ENCODE measurements at regions not wholly inside any gene's neighbourhood (a gene's known extent, or its start where the extent isn't known, plus 50 kb on each side); places are given as distances from the start of the nearest gene placed in this dataset.

- TF ChIP-seq, protein P1, sequence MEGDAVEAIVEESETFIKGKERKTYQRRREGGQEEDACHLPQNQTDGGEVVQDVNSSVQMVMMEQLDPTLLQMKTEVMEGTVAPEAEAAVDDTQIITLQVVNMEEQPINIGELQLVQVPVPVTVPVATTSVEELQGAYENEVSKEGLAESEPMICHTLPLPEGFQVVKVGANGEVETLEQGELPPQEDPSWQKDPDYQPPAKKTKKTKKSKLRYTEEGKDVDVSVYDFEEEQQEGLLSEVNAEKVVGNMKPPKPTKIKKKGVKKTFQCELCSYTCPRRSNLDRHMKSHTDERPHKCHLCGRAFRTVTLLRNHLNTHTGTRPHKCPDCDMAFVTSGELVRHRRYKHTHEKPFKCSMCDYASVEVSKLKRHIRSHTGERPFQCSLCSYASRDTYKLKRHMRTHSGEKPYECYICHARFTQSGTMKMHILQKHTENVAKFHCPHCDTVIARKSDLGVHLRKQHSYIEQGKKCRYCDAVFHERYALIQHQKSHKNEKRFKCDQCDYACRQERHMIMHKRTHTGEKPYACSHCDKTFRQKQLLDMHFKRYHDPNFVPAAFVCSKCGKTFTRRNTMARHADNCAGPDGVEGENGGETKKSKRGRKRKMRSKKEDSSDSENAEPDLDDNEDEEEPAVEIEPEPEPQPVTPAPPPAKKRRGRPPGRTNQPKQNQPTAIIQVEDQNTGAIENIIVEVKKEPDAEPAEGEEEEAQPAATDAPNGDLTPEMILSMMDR (conservative IDR thresholded peaks at IDR 0.05; ENCODE audit: low read depth in 2 of 2) = no peak
- no peak for TF ChIP-seq EZH2 (IDR thresholded peaks at IDR 0.05; ENCODE audit: low read depth, unreplicated experiment)
- no peak for TF ChIP-seq POLR2AphosphoS5 (IDR thresholded peaks at IDR 0.05; ENCODE audit: low read depth)
- no peak for TF ChIP-seq STAT1 (IDR thresholded peaks at IDR 0.05; ENCODE audit: unreplicated experiment)
- TF ChIP-seq, protein P2, sequence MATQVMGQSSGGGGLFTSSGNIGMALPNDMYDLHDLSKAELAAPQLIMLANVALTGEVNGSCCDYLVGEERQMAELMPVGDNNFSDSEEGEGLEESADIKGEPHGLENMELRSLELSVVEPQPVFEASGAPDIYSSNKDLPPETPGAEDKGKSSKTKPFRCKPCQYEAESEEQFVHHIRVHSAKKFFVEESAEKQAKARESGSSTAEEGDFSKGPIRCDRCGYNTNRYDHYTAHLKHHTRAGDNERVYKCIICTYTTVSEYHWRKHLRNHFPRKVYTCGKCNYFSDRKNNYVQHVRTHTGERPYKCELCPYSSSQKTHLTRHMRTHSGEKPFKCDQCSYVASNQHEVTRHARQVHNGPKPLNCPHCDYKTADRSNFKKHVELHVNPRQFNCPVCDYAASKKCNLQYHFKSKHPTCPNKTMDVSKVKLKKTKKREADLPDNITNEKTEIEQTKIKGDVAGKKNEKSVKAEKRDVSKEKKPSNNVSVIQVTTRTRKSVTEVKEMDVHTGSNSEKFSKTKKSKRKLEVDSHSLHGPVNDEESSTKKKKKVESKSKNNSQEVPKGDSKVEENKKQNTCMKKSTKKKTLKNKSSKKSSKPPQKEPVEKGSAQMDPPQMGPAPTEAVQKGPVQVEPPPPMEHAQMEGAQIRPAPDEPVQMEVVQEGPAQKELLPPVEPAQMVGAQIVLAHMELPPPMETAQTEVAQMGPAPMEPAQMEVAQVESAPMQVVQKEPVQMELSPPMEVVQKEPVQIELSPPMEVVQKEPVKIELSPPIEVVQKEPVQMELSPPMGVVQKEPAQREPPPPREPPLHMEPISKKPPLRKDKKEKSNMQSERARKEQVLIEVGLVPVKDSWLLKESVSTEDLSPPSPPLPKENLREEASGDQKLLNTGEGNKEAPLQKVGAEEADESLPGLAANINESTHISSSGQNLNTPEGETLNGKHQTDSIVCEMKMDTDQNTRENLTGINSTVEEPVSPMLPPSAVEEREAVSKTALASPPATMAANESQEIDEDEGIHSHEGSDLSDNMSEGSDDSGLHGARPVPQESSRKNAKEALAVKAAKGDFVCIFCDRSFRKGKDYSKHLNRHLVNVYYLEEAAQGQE (IDR thresholded peaks at IDR 0.05; ENCODE audit: unreplicated experiment) = no peak
- no peak for TF ChIP-seq NANOG (IDR thresholded peaks at IDR 0.05; ENCODE audit: borderline replicate concordance)
- TF ChIP-seq, protein P3, sequence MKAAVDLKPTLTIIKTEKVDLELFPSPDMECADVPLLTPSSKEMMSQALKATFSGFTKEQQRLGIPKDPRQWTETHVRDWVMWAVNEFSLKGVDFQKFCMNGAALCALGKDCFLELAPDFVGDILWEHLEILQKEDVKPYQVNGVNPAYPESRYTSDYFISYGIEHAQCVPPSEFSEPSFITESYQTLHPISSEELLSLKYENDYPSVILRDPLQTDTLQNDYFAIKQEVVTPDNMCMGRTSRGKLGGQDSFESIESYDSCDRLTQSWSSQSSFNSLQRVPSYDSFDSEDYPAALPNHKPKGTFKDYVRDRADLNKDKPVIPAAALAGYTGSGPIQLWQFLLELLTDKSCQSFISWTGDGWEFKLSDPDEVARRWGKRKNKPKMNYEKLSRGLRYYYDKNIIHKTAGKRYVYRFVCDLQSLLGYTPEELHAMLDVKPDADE (IDR thresholded peaks at IDR 0.05) = no peak
- TF ChIP-seq EZH2phosphoT487 (IDR thresholded peaks at IDR 0.05; ENCODE audit: unreplicated experiment) = no peak
- TF ChIP-seq CREB1 (CRISPR knock-in tag; IDR thresholded peaks at IDR 0.05; ENCODE audit: low read depth) = no peak
- no peak for TF ChIP-seq ZNF114 (CRISPR knock-in tag; IDR thresholded peaks at IDR 0.05)
These were observed 353.2 kb downstream of the FLRT2 start for GRCh38 chr14:85883101-85883500.

All from GM23338 (cell line).